ENCODE measurements at regions not wholly inside any gene's neighbourhood (a gene's known extent, or its start where the extent isn't known, plus 50 kb on each side); places are given as distances from the start of the nearest gene placed in this dataset.

DNA sequence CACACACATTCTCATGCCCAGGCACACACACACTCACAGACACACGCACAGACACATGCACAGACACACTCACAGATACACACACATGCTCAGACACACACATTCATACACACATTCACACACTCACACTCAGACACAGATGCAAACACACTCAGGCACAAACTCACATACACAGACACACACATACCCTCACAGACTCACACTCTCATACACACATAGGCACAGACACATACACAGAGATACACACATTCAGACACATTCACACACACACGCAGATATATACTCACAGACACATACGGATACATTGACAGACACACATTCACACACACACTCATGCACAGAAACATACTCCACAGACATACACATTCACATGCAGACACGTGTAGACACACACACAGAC is 89.6 kb downstream of the RBFOX3 start:
- TF ChIP-seq, protein P1, sequence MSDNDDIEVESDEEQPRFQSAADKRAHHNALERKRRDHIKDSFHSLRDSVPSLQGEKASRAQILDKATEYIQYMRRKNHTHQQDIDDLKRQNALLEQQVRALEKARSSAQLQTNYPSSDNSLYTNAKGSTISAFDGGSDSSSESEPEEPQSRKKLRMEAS (IDR thresholded peaks at IDR 0.05; ENCODE audit: low read depth, low read length), result no peak
- TF ChIP-seq, protein P2, sequence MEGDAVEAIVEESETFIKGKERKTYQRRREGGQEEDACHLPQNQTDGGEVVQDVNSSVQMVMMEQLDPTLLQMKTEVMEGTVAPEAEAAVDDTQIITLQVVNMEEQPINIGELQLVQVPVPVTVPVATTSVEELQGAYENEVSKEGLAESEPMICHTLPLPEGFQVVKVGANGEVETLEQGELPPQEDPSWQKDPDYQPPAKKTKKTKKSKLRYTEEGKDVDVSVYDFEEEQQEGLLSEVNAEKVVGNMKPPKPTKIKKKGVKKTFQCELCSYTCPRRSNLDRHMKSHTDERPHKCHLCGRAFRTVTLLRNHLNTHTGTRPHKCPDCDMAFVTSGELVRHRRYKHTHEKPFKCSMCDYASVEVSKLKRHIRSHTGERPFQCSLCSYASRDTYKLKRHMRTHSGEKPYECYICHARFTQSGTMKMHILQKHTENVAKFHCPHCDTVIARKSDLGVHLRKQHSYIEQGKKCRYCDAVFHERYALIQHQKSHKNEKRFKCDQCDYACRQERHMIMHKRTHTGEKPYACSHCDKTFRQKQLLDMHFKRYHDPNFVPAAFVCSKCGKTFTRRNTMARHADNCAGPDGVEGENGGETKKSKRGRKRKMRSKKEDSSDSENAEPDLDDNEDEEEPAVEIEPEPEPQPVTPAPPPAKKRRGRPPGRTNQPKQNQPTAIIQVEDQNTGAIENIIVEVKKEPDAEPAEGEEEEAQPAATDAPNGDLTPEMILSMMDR (IDR thresholded peaks at IDR 0.05; ENCODE audit: low read depth, low read length), result no peak
- TF ChIP-seq POLR2A (IDR thresholded peaks at IDR 0.05; ENCODE audit: extremely low read depth, insufficient read length), result no peak
- TF ChIP-seq MYC (IDR thresholded peaks at IDR 0.05; ENCODE audit: low read depth, low read length), result no peak
